Liver (tissue), 3 donors: ENCODE measurements at regions not wholly inside any gene's neighbourhood (a gene's known extent, or its start where the extent isn't known, plus 50 kb on each side); places are given as distances from the start of the nearest gene placed in this dataset.

Experiments
- RAD21 ChIP-seq, 2 donors: IDR thresholded peaks; 2 replicates each; pipeline ENCODE4 v1.6.1; 2016; ENCODE audit warnings: antibody characterized with exemption in 2 of 2, mild to moderate bottlenecking in 2 of 2
- TF ChIP-seq, protein P1 (sequence below): fragments of 150-350 bp; IDR thresholded peaks from 2 replicates; pipeline ENCODE4 v1.5.1; 2017; ENCODE audit warnings: improper control_type of control experiment, low read depth, low read length; ENCODE audit not compliant: missing input control
- TF ChIP-seq, protein P2 (sequence below): IDR thresholded peaks from 2 replicates; pipeline ENCODE4 v1.6.1; 2016; ENCODE audit warnings: antibody characterized with exemption, mild to moderate bottlenecking
- donor health status: healthy.
- donor health status: healthy.

DNA sequence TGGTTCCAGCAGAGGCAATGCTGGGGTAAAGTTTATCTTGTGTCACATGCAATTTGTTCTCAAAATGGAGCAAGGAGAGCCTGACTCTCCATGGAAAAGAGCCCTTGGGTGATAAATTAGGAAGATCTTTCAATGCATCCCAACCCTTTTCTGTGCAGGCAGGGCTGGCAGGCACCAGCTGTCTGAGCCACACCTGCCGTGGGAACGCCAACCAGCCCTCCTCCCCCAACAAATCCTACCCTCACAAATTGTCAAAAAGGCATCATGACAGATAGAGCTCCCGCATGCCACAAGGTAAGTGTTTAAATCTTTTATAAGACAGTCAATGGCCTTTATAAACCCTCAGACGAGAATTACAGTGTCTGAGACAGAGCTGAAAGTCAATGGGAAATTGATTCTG lies 418.5 kb upstream of the CDH5 start:
- TF ChIP-seq, protein P1, sequence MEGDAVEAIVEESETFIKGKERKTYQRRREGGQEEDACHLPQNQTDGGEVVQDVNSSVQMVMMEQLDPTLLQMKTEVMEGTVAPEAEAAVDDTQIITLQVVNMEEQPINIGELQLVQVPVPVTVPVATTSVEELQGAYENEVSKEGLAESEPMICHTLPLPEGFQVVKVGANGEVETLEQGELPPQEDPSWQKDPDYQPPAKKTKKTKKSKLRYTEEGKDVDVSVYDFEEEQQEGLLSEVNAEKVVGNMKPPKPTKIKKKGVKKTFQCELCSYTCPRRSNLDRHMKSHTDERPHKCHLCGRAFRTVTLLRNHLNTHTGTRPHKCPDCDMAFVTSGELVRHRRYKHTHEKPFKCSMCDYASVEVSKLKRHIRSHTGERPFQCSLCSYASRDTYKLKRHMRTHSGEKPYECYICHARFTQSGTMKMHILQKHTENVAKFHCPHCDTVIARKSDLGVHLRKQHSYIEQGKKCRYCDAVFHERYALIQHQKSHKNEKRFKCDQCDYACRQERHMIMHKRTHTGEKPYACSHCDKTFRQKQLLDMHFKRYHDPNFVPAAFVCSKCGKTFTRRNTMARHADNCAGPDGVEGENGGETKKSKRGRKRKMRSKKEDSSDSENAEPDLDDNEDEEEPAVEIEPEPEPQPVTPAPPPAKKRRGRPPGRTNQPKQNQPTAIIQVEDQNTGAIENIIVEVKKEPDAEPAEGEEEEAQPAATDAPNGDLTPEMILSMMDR = no peak
- TF ChIP-seq, protein P2, sequence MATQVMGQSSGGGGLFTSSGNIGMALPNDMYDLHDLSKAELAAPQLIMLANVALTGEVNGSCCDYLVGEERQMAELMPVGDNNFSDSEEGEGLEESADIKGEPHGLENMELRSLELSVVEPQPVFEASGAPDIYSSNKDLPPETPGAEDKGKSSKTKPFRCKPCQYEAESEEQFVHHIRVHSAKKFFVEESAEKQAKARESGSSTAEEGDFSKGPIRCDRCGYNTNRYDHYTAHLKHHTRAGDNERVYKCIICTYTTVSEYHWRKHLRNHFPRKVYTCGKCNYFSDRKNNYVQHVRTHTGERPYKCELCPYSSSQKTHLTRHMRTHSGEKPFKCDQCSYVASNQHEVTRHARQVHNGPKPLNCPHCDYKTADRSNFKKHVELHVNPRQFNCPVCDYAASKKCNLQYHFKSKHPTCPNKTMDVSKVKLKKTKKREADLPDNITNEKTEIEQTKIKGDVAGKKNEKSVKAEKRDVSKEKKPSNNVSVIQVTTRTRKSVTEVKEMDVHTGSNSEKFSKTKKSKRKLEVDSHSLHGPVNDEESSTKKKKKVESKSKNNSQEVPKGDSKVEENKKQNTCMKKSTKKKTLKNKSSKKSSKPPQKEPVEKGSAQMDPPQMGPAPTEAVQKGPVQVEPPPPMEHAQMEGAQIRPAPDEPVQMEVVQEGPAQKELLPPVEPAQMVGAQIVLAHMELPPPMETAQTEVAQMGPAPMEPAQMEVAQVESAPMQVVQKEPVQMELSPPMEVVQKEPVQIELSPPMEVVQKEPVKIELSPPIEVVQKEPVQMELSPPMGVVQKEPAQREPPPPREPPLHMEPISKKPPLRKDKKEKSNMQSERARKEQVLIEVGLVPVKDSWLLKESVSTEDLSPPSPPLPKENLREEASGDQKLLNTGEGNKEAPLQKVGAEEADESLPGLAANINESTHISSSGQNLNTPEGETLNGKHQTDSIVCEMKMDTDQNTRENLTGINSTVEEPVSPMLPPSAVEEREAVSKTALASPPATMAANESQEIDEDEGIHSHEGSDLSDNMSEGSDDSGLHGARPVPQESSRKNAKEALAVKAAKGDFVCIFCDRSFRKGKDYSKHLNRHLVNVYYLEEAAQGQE = no peak
- no peak for TF ChIP-seq RAD21 (IDR thresholded peaks at IDR 0.05)
